Stimulated activated CD4-positive, alpha-beta T cell treated with anti-CD3 and anti-CD28 coated beads, Interleukin-2, amount 100 ng/mL, for 48 hours (primary cell): ENCODE measurements at regions not wholly inside any gene's neighbourhood (a gene's known extent, or its start where the extent isn't known, plus 50 kb on each side); places are given as distances from the start of the nearest gene placed in this dataset.

ENCODE experiments used
- DNase-seq, 2 donors: peaks; one replicate each; pipeline ENCODE4 v3.0.0-alpha.2; 2020

DNA sequence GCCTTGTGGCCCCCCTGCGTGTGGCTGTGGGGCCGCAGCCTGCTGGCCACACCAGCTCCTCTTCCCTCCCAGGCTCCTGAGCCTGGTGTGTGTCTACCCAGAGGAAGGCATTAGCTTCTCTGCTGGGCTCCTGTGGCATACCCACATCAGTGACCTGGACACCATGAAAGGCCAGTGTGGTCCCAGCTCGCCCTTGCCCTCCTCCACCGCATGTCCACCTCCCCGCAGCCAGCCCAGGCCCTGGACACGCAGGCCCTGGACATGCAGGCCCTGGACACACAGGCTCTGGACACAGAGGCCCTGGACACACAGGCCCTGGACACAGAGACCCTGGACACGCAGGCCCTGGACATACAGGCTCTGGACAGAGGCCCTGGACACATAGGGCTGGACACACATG lies 153.4 kb upstream of the PPP1R26 start:
- no peak for DNase-seq

DNA sequence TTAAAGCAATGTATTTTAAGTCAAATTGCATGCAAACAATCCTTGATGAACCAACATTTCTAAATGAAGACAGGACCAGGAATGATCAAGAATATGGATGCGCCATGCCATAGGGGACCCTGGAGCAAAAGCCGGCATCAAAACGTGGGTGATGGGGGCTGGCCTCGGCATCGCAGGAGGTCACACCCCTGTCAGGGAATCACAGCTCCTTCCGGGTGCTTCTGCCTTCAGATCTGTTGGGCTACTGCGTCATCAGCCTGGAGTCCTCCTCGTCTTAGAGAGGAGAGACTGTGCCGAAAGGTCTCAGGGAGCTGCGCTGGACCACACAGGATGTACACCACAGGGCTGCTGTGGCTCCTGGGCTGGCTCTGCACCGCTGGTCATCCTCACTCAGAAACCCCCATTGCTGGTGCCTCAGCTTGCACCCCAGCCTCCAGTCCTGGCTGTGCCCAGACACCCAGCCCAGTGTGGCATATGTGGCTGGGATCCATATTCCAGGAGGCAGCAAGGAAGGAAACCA lies 152.9 kb upstream of the PPP1R26 start:
- DNase-seq: no peak

- DNase-seq: no peak
These were observed 150.8 kb upstream of the PPP1R26 start for GRCh38 chr9:135328485-135329417.

DNA sequence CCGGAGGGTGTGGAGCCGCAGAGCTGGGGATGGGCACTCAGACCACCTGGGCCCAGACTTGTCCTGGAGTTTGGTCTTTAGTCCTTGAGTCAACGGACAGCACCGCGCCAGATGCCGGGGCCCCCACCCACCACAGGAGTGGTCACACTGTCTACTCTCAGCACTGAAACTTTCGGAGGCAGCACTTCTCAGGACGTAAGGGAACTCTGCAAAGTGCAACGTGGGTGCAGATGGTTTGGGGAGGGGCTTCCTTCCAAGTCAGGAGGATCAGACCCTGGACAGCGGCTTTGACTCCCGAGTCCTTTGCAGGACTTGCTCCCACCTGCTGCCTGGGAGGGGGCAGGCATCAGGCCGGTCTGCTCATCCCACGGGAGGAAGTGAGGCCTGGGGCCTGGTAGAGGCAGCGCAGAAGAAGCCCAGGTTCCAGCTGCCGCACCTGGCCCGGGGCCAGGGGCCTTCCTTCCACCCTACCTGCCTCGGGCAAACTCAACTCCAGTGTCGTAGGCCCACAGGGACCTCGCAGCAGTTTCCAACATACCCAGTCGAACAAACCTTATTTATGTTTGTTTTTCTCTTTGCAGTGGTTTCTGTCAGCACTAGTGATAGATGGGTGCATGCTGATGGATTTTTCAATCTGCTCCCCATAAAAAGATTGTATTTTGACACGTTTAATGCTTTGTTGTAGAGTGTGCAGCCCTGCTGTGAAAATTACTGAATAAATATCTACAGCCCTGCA lies 149.8 kb upstream of the PPP1R26 start:
- no peak for DNase-seq

GRCh38 chr9:135330307-135330631 lies 149.3 kb upstream of the PPP1R26 start:
- DNase-seq: no peak

GRCh38 chr9:135330685-135331590 lies 148.6 kb upstream of the PPP1R26 start:
- no peak for DNase-seq

- DNase-seq: no peak
These were observed 147.1 kb upstream of the PPP1R26 start for GRCh38 chr9:135332516-135332915.

DNA sequence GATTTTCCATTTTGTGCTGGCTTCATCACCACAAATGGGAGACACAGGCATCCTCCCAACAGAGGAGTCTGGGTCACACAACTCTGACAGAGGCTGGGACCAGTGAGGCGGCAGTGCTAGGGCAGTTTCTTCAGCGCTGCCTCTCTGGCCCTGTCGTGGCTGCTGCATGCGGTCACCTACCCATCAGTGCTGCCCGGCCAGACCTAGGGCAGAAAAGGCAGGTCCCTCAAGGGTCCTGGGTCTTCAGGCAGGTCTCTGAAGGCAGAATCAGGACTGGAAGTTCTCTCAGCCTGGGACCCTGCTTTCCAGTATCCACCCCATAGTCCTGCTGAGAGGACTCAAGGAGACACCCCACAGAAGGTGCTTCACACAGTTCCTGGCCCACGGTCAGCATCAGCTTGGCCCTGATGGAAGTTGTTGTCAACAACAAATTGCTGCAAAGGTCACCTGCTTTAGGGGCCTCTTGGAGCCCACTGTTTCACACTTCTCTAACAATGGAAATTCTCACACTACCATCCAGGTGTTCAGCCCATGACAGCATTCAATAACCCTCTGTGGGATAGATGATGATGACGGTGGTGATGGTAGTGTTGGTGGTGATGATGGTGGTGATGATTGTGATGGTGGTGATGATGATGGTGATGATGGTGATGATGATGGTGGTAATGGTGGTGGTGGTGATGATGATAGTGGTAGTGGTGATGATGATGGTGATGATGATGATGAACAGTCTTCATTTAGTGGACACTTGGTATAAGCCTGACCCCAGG lies 146.4 kb upstream of the PPP1R26 start:
- no peak for DNase-seq

DNA sequence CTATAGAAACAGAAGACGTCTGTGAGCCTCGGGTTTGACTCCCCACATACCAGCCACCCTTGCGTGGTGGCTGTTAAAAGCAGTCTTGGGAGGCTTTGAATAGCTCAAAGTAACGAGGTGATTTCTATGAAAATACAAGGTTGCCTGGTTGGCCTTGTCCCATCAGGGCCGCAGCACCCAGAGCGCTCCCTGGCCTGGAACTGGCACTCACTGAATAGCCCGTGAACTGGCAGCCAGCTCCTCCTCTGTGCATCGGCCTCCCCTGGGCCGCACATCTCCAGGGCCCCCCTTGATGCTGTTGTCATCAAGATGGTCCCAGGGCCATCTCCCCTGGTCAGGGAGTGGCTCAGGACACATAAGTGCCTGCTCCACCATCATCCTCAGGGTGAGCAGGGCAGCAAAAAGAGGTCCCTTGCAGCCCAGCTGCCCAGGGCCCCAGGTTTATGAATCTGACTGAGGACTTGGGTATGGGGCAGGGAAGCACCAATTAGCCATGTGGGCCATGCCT lies 144.6 kb upstream of the PPP1R26 start:
- no peak for DNase-seq

- no peak for DNase-seq
These were observed 143.8 kb upstream of the PPP1R26 start for GRCh38 chr9:135335691-135336181.

DNA sequence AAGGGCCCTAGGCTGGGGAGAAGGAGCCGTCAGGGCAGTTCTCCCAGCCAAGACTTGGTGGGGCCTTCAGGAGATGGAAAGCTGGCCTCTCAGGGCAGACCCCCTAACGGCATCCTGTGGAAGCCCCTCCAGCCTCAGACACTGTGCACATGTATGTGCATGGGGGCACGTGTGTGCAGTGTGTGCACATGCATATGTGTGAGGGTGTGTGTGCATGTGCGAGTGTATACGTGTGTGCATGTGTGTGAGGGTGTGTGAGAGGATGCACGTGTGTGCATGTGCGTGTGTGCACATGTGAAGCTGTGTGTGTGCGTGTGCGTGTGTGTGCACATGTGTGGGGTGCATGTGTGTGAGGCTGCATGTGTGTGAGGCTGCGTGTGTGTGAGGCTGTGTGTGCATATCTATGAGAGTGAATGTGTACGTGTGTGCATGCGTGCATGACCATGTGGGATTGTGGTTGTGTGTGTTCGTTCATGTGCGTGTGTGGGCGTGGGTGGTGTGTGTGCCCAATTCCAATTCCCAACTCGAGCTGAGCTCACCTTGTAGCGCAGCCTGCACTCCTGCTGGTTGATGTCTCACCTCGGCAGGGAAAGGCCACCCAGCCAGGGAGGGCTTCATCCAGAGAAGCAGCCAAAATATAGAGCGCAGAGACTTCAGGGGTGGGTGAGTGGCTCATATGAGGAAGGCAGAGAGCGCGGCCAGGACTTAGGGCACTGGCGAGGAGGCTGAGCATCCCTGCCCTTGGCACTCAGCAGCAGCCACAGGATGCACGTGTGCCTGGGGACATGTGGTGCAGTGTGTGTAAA lies 142.7 kb upstream of the PPP1R26 start:
- no peak for DNase-seq

- DNase-seq: no peak
These were observed 141.0 kb upstream of the PPP1R26 start for GRCh38 chr9:135338546-135338945.

DNA sequence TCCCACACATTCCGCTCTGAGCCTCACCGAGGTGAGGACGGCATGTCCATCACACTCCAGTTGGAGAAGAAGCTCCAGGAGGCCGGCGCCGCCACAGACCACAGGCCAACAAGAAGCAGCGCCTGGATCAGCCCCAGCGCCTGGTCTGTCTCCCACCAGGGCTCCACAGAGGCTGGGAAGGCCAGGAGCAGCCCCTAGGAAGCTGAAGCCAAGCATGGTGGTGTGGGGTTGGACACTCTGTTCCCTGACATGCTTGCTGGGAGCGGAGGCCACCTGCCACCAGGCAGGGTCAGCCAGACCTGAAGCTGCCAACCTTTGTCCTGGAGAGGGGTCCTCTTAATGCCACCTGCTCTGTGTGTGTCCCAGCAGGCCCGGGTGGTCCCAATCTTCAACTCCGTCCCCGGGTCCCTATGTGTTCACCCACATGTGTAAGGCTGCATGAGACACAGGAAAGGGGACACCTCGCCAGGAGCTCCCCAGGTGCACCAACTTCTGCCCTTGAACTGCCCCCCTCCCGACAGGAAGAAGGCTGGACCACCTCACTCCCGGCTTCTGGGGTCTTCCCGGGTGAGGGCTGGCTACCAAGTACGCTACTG lies 140.1 kb upstream of the PPP1R26 start:
- DNase-seq: no peak

GRCh38 chr9:135340143-135340655 lies 139.4 kb upstream of the PPP1R26 start:
- DNase-seq: no peak

DNA sequence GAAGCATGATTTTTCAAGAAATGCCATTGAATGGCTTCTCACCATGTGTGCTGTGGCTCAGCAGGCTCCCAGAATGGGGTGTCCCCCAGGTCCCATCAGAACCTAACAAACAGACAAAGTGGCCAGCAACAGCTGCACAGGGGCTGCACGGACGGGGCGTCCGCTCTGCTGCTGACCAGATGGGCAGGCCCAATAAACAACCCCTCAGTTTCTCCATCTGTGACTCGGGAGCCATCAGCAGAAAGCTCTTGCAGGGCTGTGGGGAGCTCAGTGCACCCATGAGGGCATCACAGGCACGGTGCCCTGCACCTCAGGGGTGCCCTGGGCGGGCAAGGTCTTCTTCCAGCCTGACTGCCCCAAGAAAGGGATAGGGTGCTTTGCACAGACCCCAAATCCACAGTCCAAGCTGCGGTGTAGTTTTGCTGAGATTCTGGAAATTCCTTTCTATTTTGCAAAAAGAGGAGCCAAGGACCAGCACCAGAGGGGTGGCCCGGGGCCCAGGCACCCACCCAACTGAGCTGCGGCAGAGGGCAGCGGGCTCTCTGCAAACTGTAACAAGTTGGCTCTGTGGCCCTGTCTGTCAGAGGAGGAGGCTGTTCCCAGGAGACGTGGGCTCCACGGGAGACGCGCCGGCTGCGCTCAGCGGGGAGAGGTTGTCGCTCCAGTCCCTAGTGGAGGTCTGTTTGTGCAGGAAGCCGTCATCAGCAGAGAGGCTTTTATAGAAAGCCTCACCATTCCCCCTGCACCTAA lies 138.7 kb upstream of the PPP1R26 start:
- no peak for DNase-seq

DNA sequence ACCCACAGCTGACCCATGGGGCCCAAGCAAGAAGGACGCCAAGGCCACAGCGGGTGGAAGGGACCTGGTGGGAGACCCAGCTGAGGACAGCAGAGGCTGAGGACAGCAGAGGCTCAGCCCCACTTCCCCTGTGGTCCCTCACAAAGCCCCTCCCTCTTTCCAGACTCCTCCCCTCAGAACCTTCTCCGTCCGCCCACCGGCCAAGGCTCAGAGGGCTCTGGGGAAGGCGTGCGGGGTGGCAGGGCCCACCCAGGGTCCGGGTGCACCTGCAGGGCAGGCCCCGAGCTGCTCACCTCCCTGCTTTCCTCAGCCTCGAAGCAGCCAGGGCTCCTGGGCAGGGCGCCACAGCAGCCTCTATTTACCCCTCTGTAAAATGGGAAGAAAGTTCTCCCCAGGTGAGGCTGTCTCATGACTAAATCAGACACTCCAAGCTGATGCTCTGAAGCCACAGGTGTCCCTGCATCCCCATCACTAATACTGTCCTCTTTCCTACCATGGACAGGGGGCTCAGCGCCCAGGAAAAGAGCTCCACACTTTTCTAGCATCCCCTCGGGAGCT lies 137.9 kb upstream of the PPP1R26 start:
- no peak for DNase-seq

GRCh38 chr9:135342206-135343130 lies 137.1 kb upstream of the PPP1R26 start:
- no peak for DNase-seq

- no peak for DNase-seq
These were observed 136.4 kb upstream of the PPP1R26 start for GRCh38 chr9:135343136-135343535.
